ENCODE measurements at regions not wholly inside any gene's neighbourhood (a gene's known extent, or its start where the extent isn't known, plus 50 kb on each side); places are given as distances from the start of the nearest gene placed in this dataset.

GRCh38 chr5:6084376-6084775 lies 294.0 kb downstream of the MED10 start:
- TF ChIP-seq POLR2A (IDR thresholded peaks at IDR 0.05) = no peak
- TF ChIP-seq, protein P1, sequence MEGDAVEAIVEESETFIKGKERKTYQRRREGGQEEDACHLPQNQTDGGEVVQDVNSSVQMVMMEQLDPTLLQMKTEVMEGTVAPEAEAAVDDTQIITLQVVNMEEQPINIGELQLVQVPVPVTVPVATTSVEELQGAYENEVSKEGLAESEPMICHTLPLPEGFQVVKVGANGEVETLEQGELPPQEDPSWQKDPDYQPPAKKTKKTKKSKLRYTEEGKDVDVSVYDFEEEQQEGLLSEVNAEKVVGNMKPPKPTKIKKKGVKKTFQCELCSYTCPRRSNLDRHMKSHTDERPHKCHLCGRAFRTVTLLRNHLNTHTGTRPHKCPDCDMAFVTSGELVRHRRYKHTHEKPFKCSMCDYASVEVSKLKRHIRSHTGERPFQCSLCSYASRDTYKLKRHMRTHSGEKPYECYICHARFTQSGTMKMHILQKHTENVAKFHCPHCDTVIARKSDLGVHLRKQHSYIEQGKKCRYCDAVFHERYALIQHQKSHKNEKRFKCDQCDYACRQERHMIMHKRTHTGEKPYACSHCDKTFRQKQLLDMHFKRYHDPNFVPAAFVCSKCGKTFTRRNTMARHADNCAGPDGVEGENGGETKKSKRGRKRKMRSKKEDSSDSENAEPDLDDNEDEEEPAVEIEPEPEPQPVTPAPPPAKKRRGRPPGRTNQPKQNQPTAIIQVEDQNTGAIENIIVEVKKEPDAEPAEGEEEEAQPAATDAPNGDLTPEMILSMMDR (IDR thresholded peaks at IDR 0.05) = no peak
